IMR-90 (cell line): ENCODE measurements at regions not wholly inside any gene's neighbourhood (a gene's known extent, or its start where the extent isn't known, plus 50 kb on each side); places are given as distances from the start of the nearest gene placed in this dataset.

Source experiments
- ATAC-seq: fragments of 200-7000 bp; cut with Tn5 transposase; 2 replicates; pipeline ENCODE4 v1.9.1; 2020; ENCODE audit warnings: low read depth, mild to moderate bottlenecking, moderate library complexity
- BruUV-seq: library from RNA; stranded (reverse); fragments of 400-500 nt; replicated peaks from 2 replicates; lab custom pipeline; 2021; lab: Mats Ljungman, UMichigan
- CTCF ChIA-PET: fragments of 300-600 bp; formaldehyde crosslinking; extraction: SDS; loops from one replicate; lab custom pipeline; 2021; ENCODE audit warnings: antibody characterized with exemption; lab: Yijun Ruan, JAX
- POLR2A ChIA-PET: fragments of 300-600 bp; sonication (Branson Sonifier 250); formaldehyde crosslinking; loops from one replicate; lab custom pipeline; 2022; ENCODE audit warnings: antibody characterized with exemption; ENCODE audit not compliant: unreplicated experiment; lab: Charles Lee
- DNase-seq: peaks from one replicate; pipeline ENCODE4 v3.0.0; 2013
- H2AFZ ChIP-seq: replicated peaks from 2 replicates; pipeline ENCODE3; 2013; ENCODE audit warnings: low read length, mild to moderate bottlenecking; ENCODE audit not compliant: poor library complexity
- H2AK5ac ChIP-seq: 2 replicates; pipeline ENCODE4 v1.6.1; 2013; ENCODE audit warnings: low read depth, low read length, inconsistent platforms
- H2AK9ac ChIP-seq: replicated peaks from 2 replicates; pipeline ENCODE3; 2013; ENCODE audit warnings: mild to moderate bottlenecking, low read depth, low read length, moderate library complexity; ENCODE audit not compliant: poor library complexity
- H2BK120ac ChIP-seq: 2 replicates; pipeline ENCODE4 v1.6.1; 2013; ENCODE audit warnings: low read depth, low read length, inconsistent platforms
- H2BK15ac ChIP-seq: 3 replicates; pipeline ENCODE4 v1.6.1; 2013; ENCODE audit warnings: low read depth, low read length, inconsistent platforms
- H2BK20ac ChIP-seq: 2 replicates; pipeline ENCODE4 v1.6.1; 2013; ENCODE audit warnings: low read depth, mild to moderate bottlenecking, inconsistent platforms, low read length, moderate library complexity
- H2BK5ac ChIP-seq: 2 replicates; pipeline ENCODE4 v1.6.1; 2013; ENCODE audit warnings: mild to moderate bottlenecking, low read depth, low read length, inconsistent platforms; ENCODE audit not compliant: poor library complexity, severe bottlenecking
- H3K14ac ChIP-seq: replicated peaks from 2 replicates; pipeline ENCODE4 v1.6.1; 2013; ENCODE audit warnings: low read depth, low read length, inconsistent platforms
- H3K18ac ChIP-seq: 2 replicates; pipeline ENCODE4 v1.6.1; 2013; ENCODE audit warnings: low read depth, low read length, control low read depth
- H3K23ac ChIP-seq: 2 replicates; pipeline ENCODE4 v1.6.1; 2013; ENCODE audit warnings: low read depth, low read length, inconsistent platforms
- H3K27ac ChIP-seq: 2 replicates; pipeline ENCODE4 v1.5.1; 2013; ENCODE audit warnings: mild to moderate bottlenecking, control low read depth, low read length; ENCODE audit not compliant: insufficient read depth
- H3K27me3 ChIP-seq: 2 replicates; pipeline ENCODE4 v1.6.1; 2013; ENCODE audit warnings: low read length; ENCODE audit not compliant: control insufficient read depth, insufficient read depth
- H3K36me3 ChIP-seq: 2 replicates; pipeline ENCODE4 v1.6.1; 2013; ENCODE audit warnings: low read length, mixed read lengths; ENCODE audit not compliant: control insufficient read depth, insufficient read depth
- H3K4ac ChIP-seq: 2 replicates; pipeline ENCODE4 v1.6.1; 2013; ENCODE audit warnings: low read depth, low read length, inconsistent platforms
- H3K4me1 ChIP-seq: 2 replicates; pipeline ENCODE4 v1.6.1; 2013; ENCODE audit warnings: low read length, mixed read lengths; ENCODE audit not compliant: control insufficient read depth, insufficient read depth
- H3K4me2 ChIP-seq: 2 replicates; pipeline ENCODE4 v1.6.1; 2013; ENCODE audit warnings: low read depth, mild to moderate bottlenecking, control low read depth, low read length, moderate library complexity
- H3K4me3 ChIP-seq: 2 replicates; pipeline ENCODE4 v1.5.1; 2013; ENCODE audit warnings: low read depth, mild to moderate bottlenecking, control low read depth, low read length, moderate library complexity; ENCODE audit not compliant: insufficient read depth
- H3K56ac ChIP-seq: 2 replicates; pipeline ENCODE4 v1.6.1; 2013; ENCODE audit warnings: low read length, inconsistent platforms; ENCODE audit not compliant: insufficient read depth; ENCODE audit errors: extremely low read depth
- H3K79me1 ChIP-seq, 2 experiments: 2 replicates each; pipeline ENCODE4 v1.6.1; 2013; ENCODE audit warnings: low read length in 2 of 2, inconsistent platforms in 1 of 2, low read depth in 1 of 2
- H3K9ac ChIP-seq: 2 replicates; pipeline ENCODE4 v1.6.1; 2013; ENCODE audit warnings: low read depth, low read length, control low read depth
- H3K9me1 ChIP-seq: 2 replicates; pipeline ENCODE4 v1.6.1; 2013; ENCODE audit warnings: low read length, inconsistent platforms; ENCODE audit not compliant: insufficient read depth
- H3K9me3 ChIP-seq: 2 replicates; pipeline ENCODE4 v1.6.1; 2013; ENCODE audit warnings: low read length; ENCODE audit not compliant: control insufficient read depth, insufficient read depth
- H4K20me1 ChIP-seq: 2 replicates; pipeline ENCODE4 v1.6.1; 2013; ENCODE audit warnings: low read length, inconsistent platforms; ENCODE audit not compliant: insufficient read depth
- H4K5ac ChIP-seq: 2 replicates; pipeline ENCODE4 v1.6.1; 2013; ENCODE audit warnings: mild to moderate bottlenecking, low read depth, low read length, control low read depth
- H4K8ac ChIP-seq, 2 experiments: 2 replicates each; pipeline ENCODE4 v1.6.1; 2013; ENCODE audit warnings: low read depth in 2 of 2, low read length in 2 of 2, control low read depth in 1 of 2, inconsistent platforms in 1 of 2
- H4K91ac ChIP-seq: 2 replicates; pipeline ENCODE4 v1.6.1; 2013; ENCODE audit warnings: low read depth, low read length, inconsistent platforms; ENCODE audit not compliant: insufficient read depth
- BHLHE40 ChIP-seq: fragments of 150-350 bp; IDR thresholded peaks from 2 replicates; pipeline ENCODE4 v1.6.1; 2016; ENCODE audit warnings: mild to moderate bottlenecking, low read depth, low read length
- CEBPB ChIP-seq: IDR thresholded peaks from 2 replicates; pipeline ENCODE4 v1.6.1; 2012; ENCODE audit warnings: low read depth, low read length, improper control_type of control experiment
- CHD1 ChIP-seq: IDR thresholded peaks from 2 replicates; pipeline ENCODE4 v1.6.1; 2012; ENCODE audit warnings: low read depth, low read length, improper control_type of control experiment
- MXI1 ChIP-seq: IDR thresholded peaks from 2 replicates; pipeline ENCODE4 v1.6.1; 2012; ENCODE audit warnings: low read depth, mild to moderate bottlenecking, low read length, moderate library complexity, borderline replicate concordance
- NFE2L2 ChIP-seq: fragments of 150-350 bp; IDR thresholded peaks from 2 replicates; pipeline ENCODE4 v1.6.1; 2016; ENCODE audit warnings: low read depth, mild to moderate bottlenecking, low read length
- POLR2A ChIP-seq: IDR thresholded peaks from 2 replicates; pipeline ENCODE4 v1.6.1; 2012; ENCODE audit warnings: mild to moderate bottlenecking, low read depth, low read length
- RAD21 ChIP-seq: IDR thresholded peaks from 2 replicates; pipeline ENCODE4 v1.6.1; 2012; ENCODE audit warnings: low read length, improper control_type of control experiment
- RCOR1 ChIP-seq: IDR thresholded peaks from 2 replicates; pipeline ENCODE4 v1.6.1; 2012; ENCODE audit warnings: mild to moderate bottlenecking, low read length, improper control_type of control experiment; ENCODE audit not compliant: insufficient replicate concordance
- RFX5 ChIP-seq: IDR thresholded peaks from 2 replicates; pipeline ENCODE4 v1.8.0; 2012; ENCODE audit warnings: low read depth, mild to moderate bottlenecking, low read length, moderate library complexity
- SMC3 ChIP-seq: fragments of 150-350 bp; IDR thresholded peaks from 2 replicates; pipeline ENCODE4 v1.6.1; 2016; ENCODE audit warnings: low read depth, mild to moderate bottlenecking, antibody characterized with exemption, low read length, moderate library complexity
- WGBS, 2 experiments: methylation state at CpG; one replicate each; pipeline versions ENCODE4 v1.1.5 to v1.1.7; 2013; ENCODE audit warnings: missing lambda C conversion rate in 2 of 2; ENCODE audit not compliant: insufficient read length in 1 of 2; ENCODE audit errors: extremely low coverage in 2 of 2; 5-methylcytosine and 5-hydroxymethylcytosine counted together
- dilution Hi-C: fragments of 300-500 bp; cut with HindIII; formaldehyde crosslinking; loops from one replicate; pipeline ENCODE4 v1.14.3; 2018; ENCODE audit warnings: low sequenced_read_pairs; ENCODE audit not compliant: unreplicated experiment
- in situ Hi-C: fragments of 300-500 bp; cut with MboI; formaldehyde crosslinking; loops from 3 replicates; pipeline ENCODE4 v1.14.3; 2019; ENCODE audit warnings: low sequenced_read_pairs, inconsistent platforms, mixed read lengths
- intact Hi-C: fragments of 100-400 bp; cut with micrococcal nuclease; formaldehyde crosslinking; loops from 2 replicates; pipeline ENCODE4 v1.10.0; 2022
- TF ChIP-seq, protein P1 (sequence below): conservative IDR thresholded peaks from 2 replicates; pipeline ENCODE4 v1.5.1; 2012; ENCODE audit warnings: mild to moderate bottlenecking, low read depth, low read length, improper control_type of control experiment
- TF ChIP-seq, protein P2 (sequence below): fragments of 150-350 bp; IDR thresholded peaks from 2 replicates; pipeline ENCODE4 v1.6.1; 2016; ENCODE audit warnings: low read depth, mild to moderate bottlenecking, low read length, moderate library complexity, borderline replicate concordance
- TF ChIP-seq, protein P3 (sequence below): fragments of 150-350 bp; IDR thresholded peaks from 2 replicates; pipeline ENCODE4 v1.6.1; 2017; ENCODE audit warnings: mild to moderate bottlenecking, antibody characterized with exemption, low read length, low read depth

DNA sequence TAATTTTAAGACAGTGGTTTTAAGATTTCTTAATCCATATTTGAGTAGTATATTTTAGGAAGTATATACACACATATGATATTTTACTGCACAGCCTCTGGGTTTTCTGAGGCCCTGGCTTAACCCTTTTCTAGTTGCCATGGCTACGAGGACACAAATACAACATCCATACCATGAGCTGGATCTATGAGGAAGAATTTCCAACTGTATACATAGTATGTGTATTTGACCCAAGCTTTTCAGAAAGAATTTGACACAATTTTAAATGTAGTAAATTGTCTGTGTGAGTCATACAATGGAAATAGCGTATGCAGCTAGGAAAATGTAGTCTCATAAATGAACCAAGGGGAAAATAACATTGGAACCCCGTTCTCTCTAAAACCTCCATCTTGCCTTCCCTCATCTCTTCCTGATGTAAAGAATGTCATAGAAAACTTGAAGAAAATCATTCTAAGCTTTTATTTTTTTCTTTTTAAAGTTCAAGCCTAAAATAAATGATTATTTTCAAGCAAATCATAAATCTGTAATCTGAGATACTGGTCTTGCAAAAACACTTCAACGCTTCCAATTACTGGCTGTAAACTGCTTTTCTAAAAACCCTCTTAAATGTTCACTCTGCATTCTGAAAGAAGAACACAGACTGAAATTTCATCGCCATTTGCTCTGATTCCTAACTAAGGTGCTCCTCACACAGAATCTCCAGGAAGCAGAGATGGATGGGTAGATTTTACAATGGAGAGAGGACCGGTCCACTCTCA lies 172.4 kb downstream of the LACC1 start:
- WGBS, 2 experiments: 86% methylated on average over 1 of the region's 6 CpGs; no CpG with 5 or more reads in 1 of the 2 experiments
- peaks cover 5% of the 10 kb centered on the region for H3K27me3 ChIP-seq
- TF ChIP-seq RAD21: no peak
- no peak for TF ChIP-seq NFE2L2
- peak; percentile 14; the same call in 1 of the 2 replicates for TF ChIP-seq BHLHE40
- TF ChIP-seq RFX5: no peak
- no peak for TF ChIP-seq SMC3
- TF ChIP-seq CEBPB: no peak
- no peak for TF ChIP-seq POLR2A
- TF ChIP-seq, protein P1, sequence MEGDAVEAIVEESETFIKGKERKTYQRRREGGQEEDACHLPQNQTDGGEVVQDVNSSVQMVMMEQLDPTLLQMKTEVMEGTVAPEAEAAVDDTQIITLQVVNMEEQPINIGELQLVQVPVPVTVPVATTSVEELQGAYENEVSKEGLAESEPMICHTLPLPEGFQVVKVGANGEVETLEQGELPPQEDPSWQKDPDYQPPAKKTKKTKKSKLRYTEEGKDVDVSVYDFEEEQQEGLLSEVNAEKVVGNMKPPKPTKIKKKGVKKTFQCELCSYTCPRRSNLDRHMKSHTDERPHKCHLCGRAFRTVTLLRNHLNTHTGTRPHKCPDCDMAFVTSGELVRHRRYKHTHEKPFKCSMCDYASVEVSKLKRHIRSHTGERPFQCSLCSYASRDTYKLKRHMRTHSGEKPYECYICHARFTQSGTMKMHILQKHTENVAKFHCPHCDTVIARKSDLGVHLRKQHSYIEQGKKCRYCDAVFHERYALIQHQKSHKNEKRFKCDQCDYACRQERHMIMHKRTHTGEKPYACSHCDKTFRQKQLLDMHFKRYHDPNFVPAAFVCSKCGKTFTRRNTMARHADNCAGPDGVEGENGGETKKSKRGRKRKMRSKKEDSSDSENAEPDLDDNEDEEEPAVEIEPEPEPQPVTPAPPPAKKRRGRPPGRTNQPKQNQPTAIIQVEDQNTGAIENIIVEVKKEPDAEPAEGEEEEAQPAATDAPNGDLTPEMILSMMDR: no peak
- TF ChIP-seq, protein P2, sequence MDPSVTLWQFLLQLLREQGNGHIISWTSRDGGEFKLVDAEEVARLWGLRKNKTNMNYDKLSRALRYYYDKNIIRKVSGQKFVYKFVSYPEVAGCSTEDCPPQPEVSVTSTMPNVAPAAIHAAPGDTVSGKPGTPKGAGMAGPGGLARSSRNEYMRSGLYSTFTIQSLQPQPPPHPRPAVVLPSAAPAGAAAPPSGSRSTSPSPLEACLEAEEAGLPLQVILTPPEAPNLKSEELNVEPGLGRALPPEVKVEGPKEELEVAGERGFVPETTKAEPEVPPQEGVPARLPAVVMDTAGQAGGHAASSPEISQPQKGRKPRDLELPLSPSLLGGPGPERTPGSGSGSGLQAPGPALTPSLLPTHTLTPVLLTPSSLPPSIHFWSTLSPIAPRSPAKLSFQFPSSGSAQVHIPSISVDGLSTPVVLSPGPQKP: no peak
- TF ChIP-seq CHD1: no peak
- no peak for TF ChIP-seq MXI1
- TF ChIP-seq, protein P3, sequence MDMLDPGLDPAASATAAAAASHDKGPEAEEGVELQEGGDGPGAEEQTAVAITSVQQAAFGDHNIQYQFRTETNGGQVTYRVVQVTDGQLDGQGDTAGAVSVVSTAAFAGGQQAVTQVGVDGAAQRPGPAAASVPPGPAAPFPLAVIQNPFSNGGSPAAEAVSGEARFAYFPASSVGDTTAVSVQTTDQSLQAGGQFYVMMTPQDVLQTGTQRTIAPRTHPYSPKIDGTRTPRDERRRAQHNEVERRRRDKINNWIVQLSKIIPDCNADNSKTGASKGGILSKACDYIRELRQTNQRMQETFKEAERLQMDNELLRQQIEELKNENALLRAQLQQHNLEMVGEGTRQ: no peak
- no peak for TF ChIP-seq RCOR1

More for the DNA sequence above, 172.4 kb downstream of the LACC1 start:
- no peak overlapping the region for H3K27ac ChIP-seq
- no peak overlapping the region for H2AK5ac ChIP-seq
- dilution Hi-C loops (no loop called here), in situ Hi-C loops (loop anchor here (5.0 kb wide), 1 partner anchor 385 kb away; no protein-coding TSS in a partner anchor), intact Hi-C loops (loop anchor here (5.0 to 10.0 kb wide), 3 partner anchors 75 to 920 kb away; no protein-coding TSS in a partner anchor)
- H3K56ac ChIP-seq: no peak overlapping the region
- H3K14ac ChIP-seq: peak overlapping the region; percentile 64; the same call in 1 of the 2 replicates
- peak overlapping the region; percentile 49 to 53; a peak in 3 of 4 replicates for H4K8ac ChIP-seq
- peak overlapping the region; percentile 72; the same call in 2 of the 3 replicates for H2BK15ac ChIP-seq
- H3K4me1 ChIP-seq: peaks cover 13% of the 10 kb centered on the region
- H4K91ac ChIP-seq: peak overlapping the region; percentile 62
- H2BK20ac ChIP-seq: 0 out of 2 replicates have a peak overlapping the region, but pooled peaks have one; percentile 45
- ATAC-seq: peak; percentile 59
- H3K4ac ChIP-seq: peak overlapping the region; percentile 65; the same call in 1 of the 2 replicates
- BruUV-seq: no TSS peak
- CTCF ChIA-PET: interaction anchor here (1.0 kb wide), 2 partner anchors 144 to 147 kb away, joined by 3 to 5 read pairs; no protein-coding TSS in a partner anchor
- H3K9me1 ChIP-seq: peaks cover 6% of the 10 kb centered on the region; the same call in 1 of the 2 replicates
- H3K9ac ChIP-seq: no peak overlapping the region
- no peaks in the 10 kb centered on the region for H4K20me1 ChIP-seq
- H2BK120ac ChIP-seq: peak overlapping the region; percentile 71
- no peak overlapping the region for H2AK9ac ChIP-seq
- no peaks in the 10 kb centered on the region for H3K79me1 ChIP-seq
- H2BK5ac ChIP-seq: no peak overlapping the region
- H4K5ac ChIP-seq: peak overlapping the region; percentile 28; the same call in 1 of the 2 replicates
- no peaks in the 10 kb centered on the region for H3K9me3 ChIP-seq
- POLR2A ChIA-PET: interaction anchor here (0.6 kb wide), 1 partner anchor 383 kb away, joined by 7 read pairs; no protein-coding TSS in a partner anchor
- no peak overlapping the region for H3K23ac ChIP-seq
- H2AFZ ChIP-seq: no peak overlapping the region
- H3K36me3 ChIP-seq: no peaks in the 10 kb centered on the region
- H3K4me2 ChIP-seq: peak overlapping the region; percentile 58; the same call in 1 of the 2 replicates
- peak; percentile 76 for DNase-seq
- peak overlapping the region; percentile 38; the same call in 1 of the 2 replicates for H3K18ac ChIP-seq
- no peak overlapping the region for H3K4me3 ChIP-seq
